Parathyroid adenoma (tissue), 2 donors: ENCODE measurements at regions not wholly inside any gene's neighbourhood (a gene's known extent, or its start where the extent isn't known, plus 50 kb on each side); places are given as distances from the start of the nearest gene placed in this dataset.

Source experiments
- H2AFZ ChIP-seq: fragments of 300-600 bp; sonication (generic); one replicate; pipeline ENCODE4 v1.7.0; 2017; ENCODE audit warnings: antibody characterized with exemption, mild to moderate bottlenecking
- H3K27ac ChIP-seq: fragments of 300-600 bp; sonication (generic); one replicate; pipeline ENCODE4 v1.7.0; 2017
- H3K27me3 ChIP-seq: fragments of 300-600 bp; sonication (generic); one replicate; pipeline ENCODE4 v1.7.0; 2017; ENCODE audit warnings: low read length; ENCODE audit not compliant: control insufficient read depth, insufficient read depth
- H3K36me3 ChIP-seq: fragments of 300-600 bp; sonication (generic); one replicate; pipeline ENCODE4 v1.7.0; 2017; ENCODE audit warnings: low read length; ENCODE audit not compliant: control insufficient read depth, insufficient read depth
- H3K4me1 ChIP-seq: fragments of 300-600 bp; sonication (generic); one replicate; pipeline ENCODE4 v1.7.0; 2017; ENCODE audit warnings: control low read depth
- H3K4me2 ChIP-seq: fragments of 300-600 bp; sonication (generic); one replicate; pipeline ENCODE4 v1.7.0; 2017; ENCODE audit warnings: low read length
- H3K4me3 ChIP-seq: fragments of 300-600 bp; sonication (generic); one replicate; pipeline ENCODE4 v1.7.0; 2017; ENCODE audit warnings: low read depth, low read length
- H3K79me2 ChIP-seq: fragments of 300-600 bp; sonication (generic); one replicate; pipeline ENCODE4 v1.7.0; 2017; ENCODE audit warnings: control low read depth
- H3K9ac ChIP-seq: fragments of 300-600 bp; sonication (generic); one replicate; pipeline ENCODE4 v1.7.0; 2017; ENCODE audit warnings: mild to moderate bottlenecking
- H3K9me3 ChIP-seq: fragments of 300-600 bp; sonication (generic); one replicate; pipeline ENCODE4 v1.7.0; 2017; ENCODE audit warnings: low read length; ENCODE audit not compliant: control insufficient read depth
- CTCF ChIP-seq: fragments of 300-600 bp; sonication (generic); IDR thresholded peaks from one replicate; pipeline ENCODE4 v1.7.0; 2017; ENCODE audit warnings: antibody characterized with exemption, mild to moderate bottlenecking
- donor health status: primary hyperparathyroidism.

- no peak overlapping the region for H3K4me2 ChIP-seq
- no peaks in the 10 kb centered on the region for H3K9me3 ChIP-seq
- no peak overlapping the region for H3K27ac ChIP-seq
- H3K36me3 ChIP-seq = no peaks in the 10 kb centered on the region
- no peaks in the 10 kb centered on the region for H3K79me2 ChIP-seq
- H3K27me3 ChIP-seq = no peaks in the 10 kb centered on the region
- H3K9ac ChIP-seq = no peak overlapping the region
- TF ChIP-seq CTCF = no peak
- no peak overlapping the region for H2AFZ ChIP-seq
- no peak overlapping the region for H3K4me3 ChIP-seq
- no peaks in the 10 kb centered on the region for H3K4me1 ChIP-seq
Observed at GRCh38 chr6:17011985-17012384, 89.9 kb upstream of the STMND1 start.

DNA sequence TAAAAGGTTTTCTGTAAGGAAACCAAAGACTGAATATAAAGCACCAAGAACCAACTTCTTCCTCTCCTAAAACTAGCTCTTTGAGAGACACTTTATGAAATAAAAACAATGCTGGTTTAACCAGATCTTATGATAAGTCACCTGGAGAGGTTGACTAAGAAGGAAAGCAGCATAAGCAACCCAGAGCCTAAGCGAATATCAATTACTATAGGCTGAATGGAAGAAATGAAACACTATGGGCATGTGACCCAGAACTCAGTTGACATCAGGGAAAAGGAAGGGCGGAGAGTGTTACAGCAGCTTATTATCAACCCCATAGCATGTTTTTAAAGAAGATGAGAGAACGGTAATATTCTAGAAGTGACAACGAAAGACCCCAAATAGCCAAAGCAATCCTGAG is 94.1 kb upstream of the STMND1 start:
- H3K9me3 ChIP-seq = no peaks in the 10 kb centered on the region
- no peaks in the 10 kb centered on the region for H3K4me1 ChIP-seq
- H3K27ac ChIP-seq = no peak overlapping the region
- H3K4me3 ChIP-seq = no peak overlapping the region
- no peak overlapping the region for H2AFZ ChIP-seq
- no peak overlapping the region for H3K4me2 ChIP-seq
- no peak for TF ChIP-seq CTCF
- no peaks in the 10 kb centered on the region for H3K27me3 ChIP-seq
- no peak overlapping the region for H3K9ac ChIP-seq
- H3K79me2 ChIP-seq = no peaks in the 10 kb centered on the region
- H3K36me3 ChIP-seq = no peaks in the 10 kb centered on the region

- Histone ChIP-seq H3K9ac (no peak overlapping the region), H2AFZ (no peak overlapping the region), H3K79me2 (no peaks in the 10 kb centered on the region), H3K27me3 (no peaks in the 10 kb centered on the region), H3K9me3 (no peaks in the 10 kb centered on the region), H3K4me1 (no peaks in the 10 kb centered on the region), H3K4me2 (no peak overlapping the region), H3K36me3 (no peaks in the 10 kb centered on the region), H3K4me3 (no peak overlapping the region), H3K27ac (no peak overlapping the region)
- no peak for TF ChIP-seq CTCF
Observed at GRCh38 chr6:17006543-17006942, 95.3 kb upstream of the STMND1 start.

GRCh38 chr6:17004269-17004668 is 97.6 kb upstream of the STMND1 start:
- Histone ChIP-seq H3K9ac (no peak overlapping the region), H3K79me2 (no peaks in the 10 kb centered on the region), H3K4me2 (no peak overlapping the region), H3K36me3 (no peaks in the 10 kb centered on the region), H3K27me3 (no peaks in the 10 kb centered on the region), H3K4me3 (no peak overlapping the region), H3K4me1 (no peaks in the 10 kb centered on the region), H2AFZ (no peak overlapping the region), H3K9me3 (no peaks in the 10 kb centered on the region), H3K27ac (no peak overlapping the region)
- TF ChIP-seq CTCF = no peak

DNA sequence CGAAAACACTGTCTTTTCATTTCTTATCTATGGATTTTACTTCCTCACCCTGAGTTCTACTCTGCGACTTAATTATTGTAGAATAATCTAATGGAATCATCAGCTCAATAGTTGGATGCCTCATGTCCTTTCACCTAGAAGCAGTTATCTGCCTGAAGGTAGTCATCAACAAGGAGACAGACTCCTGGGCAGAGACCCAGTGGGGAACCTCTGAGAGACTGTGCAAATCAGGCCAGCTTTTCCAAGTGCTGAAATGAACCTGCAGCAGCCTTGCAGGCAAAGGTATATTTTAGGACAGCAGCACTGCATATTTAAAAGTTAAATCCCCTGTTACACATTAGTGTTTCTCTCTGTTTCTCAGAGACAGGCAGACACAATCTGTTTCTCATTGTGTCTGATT is 99.7 kb upstream of the STMND1 start:
- Histone ChIP-seq H3K79me2 (no peaks in the 10 kb centered on the region), H3K36me3 (no peaks in the 10 kb centered on the region), H2AFZ (no peak overlapping the region), H3K27ac (no peak overlapping the region), H3K27me3 (no peaks in the 10 kb centered on the region), H3K4me1 (no peaks in the 10 kb centered on the region), H3K9ac (no peak overlapping the region), H3K9me3 (no peaks in the 10 kb centered on the region), H3K4me2 (no peak overlapping the region), H3K4me3 (no peak overlapping the region)
- TF ChIP-seq CTCF = no peak
